ENCODE measurements at regions not wholly inside any gene's neighbourhood (a gene's known extent, or its start where the extent isn't known, plus 50 kb on each side); places are given as distances from the start of the nearest gene placed in this dataset.

- no peak for TF ChIP-seq CTCF (IDR thresholded peaks at IDR 0.05; ENCODE audit: partially characterized antibody, unreplicated experiment)
- H3K27ac Mint-ChIP-seq (ENCODE audit: unreplicated experiment) = no peak overlapping the region
These were observed 342.3 kb downstream of the MED10 start for GRCh38 chr5:6036006-6036405.

GRCh38 chr5:6029811-6030271 lies 348.5 kb downstream of the MED10 start:
- Mint-ChIP-seq H3K36me3 (ENCODE audit: unreplicated experiment) (no peaks in the 10 kb centered on the region), H3K27me3 (ENCODE audit: unreplicated experiment) (peaks cover under 1% of the 10 kb centered on the region), H3K9me3 (ENCODE audit: unreplicated experiment) (peaks cover 1% of the 10 kb centered on the region), H3K27ac (ENCODE audit: unreplicated experiment) (no peak overlapping the region), H3K4me3 (ENCODE audit: unreplicated experiment) (no peak overlapping the region), H3K4me1 (ENCODE audit: low read depth, unreplicated experiment) (no peaks in the 10 kb centered on the region)
- no peak for TF ChIP-seq CTCF (IDR thresholded peaks at IDR 0.05; ENCODE audit: partially characterized antibody, unreplicated experiment)
- no peak for DNase-seq

More at GRCh38 chr5:6036006-6036405, 342.3 kb downstream of the MED10 start:
- Mint-ChIP-seq H3K36me3 (ENCODE audit: unreplicated experiment) (no peaks in the 10 kb centered on the region), H3K9me3 (ENCODE audit: unreplicated experiment) (peaks cover 1% of the 10 kb centered on the region), H3K4me3 (ENCODE audit: unreplicated experiment) (no peak overlapping the region), H3K4me1 (ENCODE audit: low read depth, unreplicated experiment) (no peaks in the 10 kb centered on the region), H3K27me3 (ENCODE audit: unreplicated experiment) (no peaks in the 10 kb centered on the region)
- no peak for DNase-seq

- Mint-ChIP-seq H3K4me3 (ENCODE audit: unreplicated experiment) (no peak overlapping the region), H3K9me3 (ENCODE audit: unreplicated experiment) (no peaks in the 10 kb centered on the region), H3K27me3 (ENCODE audit: unreplicated experiment) (peaks cover 1% of the 10 kb centered on the region), H3K27ac (ENCODE audit: unreplicated experiment) (no peak overlapping the region), H3K4me1 (ENCODE audit: low read depth, unreplicated experiment) (no peaks in the 10 kb centered on the region), H3K36me3 (ENCODE audit: unreplicated experiment) (no peaks in the 10 kb centered on the region)
- no peak for DNase-seq
- TF ChIP-seq CTCF (IDR thresholded peaks at IDR 0.05; ENCODE audit: partially characterized antibody, unreplicated experiment) = no peak
These were observed 351.5 kb downstream of the MED10 start for GRCh38 chr5:6026766-6027406.

GRCh38 chr5:6019612-6020011 lies 358.7 kb downstream of the MED10 start:
- H3K9me3 Mint-ChIP-seq (ENCODE audit: unreplicated experiment) = no peaks in the 10 kb centered on the region
- TF ChIP-seq CTCF (IDR thresholded peaks at IDR 0.05; ENCODE audit: partially characterized antibody, unreplicated experiment) = no peak
- H3K4me3 Mint-ChIP-seq (ENCODE audit: unreplicated experiment) = no peak overlapping the region
- no peak overlapping the region for H3K27ac Mint-ChIP-seq (ENCODE audit: unreplicated experiment)
- no peak for DNase-seq
- H3K27me3 Mint-ChIP-seq (ENCODE audit: unreplicated experiment) = no peaks in the 10 kb centered on the region
- H3K36me3 Mint-ChIP-seq (ENCODE audit: unreplicated experiment) = no peaks in the 10 kb centered on the region
- no peaks in the 10 kb centered on the region for H3K4me1 Mint-ChIP-seq (ENCODE audit: low read depth, unreplicated experiment)

- Mint-ChIP-seq H3K27me3 (ENCODE audit: unreplicated experiment) (no peaks in the 10 kb centered on the region), H3K27ac (ENCODE audit: unreplicated experiment) (no peak overlapping the region)
- TF ChIP-seq CTCF (IDR thresholded peaks at IDR 0.05; ENCODE audit: partially characterized antibody, unreplicated experiment) = no peak
These were observed 364.8 kb downstream of the MED10 start for GRCh38 chr5:6013506-6013905.

More at GRCh38 chr5:6013506-6013905, 364.8 kb downstream of the MED10 start:
- Mint-ChIP-seq H3K4me1 (ENCODE audit: low read depth, unreplicated experiment) (no peaks in the 10 kb centered on the region), H3K36me3 (ENCODE audit: unreplicated experiment) (no peaks in the 10 kb centered on the region), H3K9me3 (ENCODE audit: unreplicated experiment) (peaks cover 6% of the 10 kb centered on the region), H3K4me3 (ENCODE audit: unreplicated experiment) (no peak overlapping the region)
- DNase-seq = no peak

All from glutamatergic neuron (in vitro differentiated cells).